Gastroesophageal sphincter (tissue), 3 donors: ENCODE measurements at regions not wholly inside any gene's neighbourhood (a gene's known extent, or its start where the extent isn't known, plus 50 kb on each side); places are given as distances from the start of the nearest gene placed in this dataset.
"Not testable (repeated sequence)": the region's sequence is repeated elsewhere in the genome, so short reads cannot be mapped to it uniquely, and the experiment has no call there.

Experiments
- EP300 ChIP-seq: sonication (generic); formaldehyde crosslinking; IDR thresholded peaks from one replicate; pipeline ENCODE4 v1.6.1; 2017; ENCODE audit warnings: antibody characterized with exemption, mild to moderate bottlenecking
- POLR2A ChIP-seq, 2 donors: fragments of 450-650 bp; IDR thresholded peaks; one replicate each; pipeline ENCODE4 v1.6.1; 2017; ENCODE audit warnings: antibody characterized with exemption in 2 of 2, mild to moderate bottlenecking in 2 of 2, moderate library complexity in 1 of 2
- POLR2AphosphoS5 ChIP-seq: sonication (generic); formaldehyde crosslinking; IDR thresholded peaks from one replicate; pipeline ENCODE4 v1.6.1; 2017; ENCODE audit warnings: antibody characterized with exemption
- TF ChIP-seq, protein P1 (sequence below), 4 experiments: fragments of 200-600 bp in 2 of 4; fragments of 450-650 bp in 2 of 4; sonication (generic) in 1 of 4; IDR thresholded peaks; one replicate each; pipeline ENCODE4 v1.5.1; 2017 to 2019; ENCODE audit warnings: antibody characterized with exemption in 4 of 4, mild to moderate bottlenecking in 2 of 4, moderate library complexity in 2 of 4

- TF ChIP-seq, protein P1, sequence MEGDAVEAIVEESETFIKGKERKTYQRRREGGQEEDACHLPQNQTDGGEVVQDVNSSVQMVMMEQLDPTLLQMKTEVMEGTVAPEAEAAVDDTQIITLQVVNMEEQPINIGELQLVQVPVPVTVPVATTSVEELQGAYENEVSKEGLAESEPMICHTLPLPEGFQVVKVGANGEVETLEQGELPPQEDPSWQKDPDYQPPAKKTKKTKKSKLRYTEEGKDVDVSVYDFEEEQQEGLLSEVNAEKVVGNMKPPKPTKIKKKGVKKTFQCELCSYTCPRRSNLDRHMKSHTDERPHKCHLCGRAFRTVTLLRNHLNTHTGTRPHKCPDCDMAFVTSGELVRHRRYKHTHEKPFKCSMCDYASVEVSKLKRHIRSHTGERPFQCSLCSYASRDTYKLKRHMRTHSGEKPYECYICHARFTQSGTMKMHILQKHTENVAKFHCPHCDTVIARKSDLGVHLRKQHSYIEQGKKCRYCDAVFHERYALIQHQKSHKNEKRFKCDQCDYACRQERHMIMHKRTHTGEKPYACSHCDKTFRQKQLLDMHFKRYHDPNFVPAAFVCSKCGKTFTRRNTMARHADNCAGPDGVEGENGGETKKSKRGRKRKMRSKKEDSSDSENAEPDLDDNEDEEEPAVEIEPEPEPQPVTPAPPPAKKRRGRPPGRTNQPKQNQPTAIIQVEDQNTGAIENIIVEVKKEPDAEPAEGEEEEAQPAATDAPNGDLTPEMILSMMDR (IDR thresholded peaks at IDR 0.05) = not testable (repeated sequence)
- not testable (repeated sequence) for TF ChIP-seq POLR2AphosphoS5; POLR2A (IDR thresholded peaks at IDR 0.05); EP300
Measured at GRCh38 chr6:76491376-76491775, 418.9 kb upstream of the IMPG1 start.
